GM20000 (cell line): ENCODE measurements at regions not wholly inside any gene's neighbourhood (a gene's known extent, or its start where the extent isn't known, plus 50 kb on each side); places are given as distances from the start of the nearest gene placed in this dataset.

Source experiments
- DNase-seq: peaks from one replicate; pipeline ENCODE4 v3.0.0; 2012; ENCODE audit warnings: low spot score
- CTCF ChIP-seq: IDR thresholded peaks from 2 replicates; pipeline ENCODE4 v1.5.1; 2012; ENCODE audit warnings: mild to moderate bottlenecking, control low read depth; ENCODE audit errors: extremely low read depth, missing control alignments

GRCh38 chr5:156004754-156005153 lies 322.2 kb upstream of the SGCD start:
- TF ChIP-seq CTCF, result no peak
- no peak for DNase-seq

GRCh38 chr5:156006026-156006647 lies 320.8 kb upstream of the SGCD start:
- no peak for DNase-seq
- TF ChIP-seq CTCF, result no peak

GRCh38 chr5:156008844-156009243 lies 318.1 kb upstream of the SGCD start:
- no peak for TF ChIP-seq CTCF
- DNase-seq, result no peak

- no peak for TF ChIP-seq CTCF
- no peak for DNase-seq
Measured at GRCh38 chr5:156009583-156009982, 317.4 kb upstream of the SGCD start.

GRCh38 chr5:156015137-156015536 lies 311.8 kb upstream of the SGCD start:
- no peak for DNase-seq
- no peak for TF ChIP-seq CTCF

GRCh38 chr5:156019130-156019529 lies 307.8 kb upstream of the SGCD start:
- no peak for TF ChIP-seq CTCF
- no peak for DNase-seq

- no peak for TF ChIP-seq CTCF
- no peak for DNase-seq
Measured at GRCh38 chr5:156019571-156020180, 307.3 kb upstream of the SGCD start.
